Natural killer cell (primary cell): ENCODE measurements at regions not wholly inside any gene's neighbourhood (a gene's known extent, or its start where the extent isn't known, plus 50 kb on each side); places are given as distances from the start of the nearest gene placed in this dataset.

Source experiments
- ATAC-seq, 3 donors: fragments of 150-1000 bp in 2 of 3; fragments of 200-7000 bp in 1 of 3; cut with Tn5 transposase; 1 replicate in 1 of 3; 2 replicates in 2 of 3; pipeline ENCODE4 v1.10.0; 2021; ENCODE audit warnings: mild to moderate bottlenecking in 2 of 3, moderate library complexity in 2 of 3
- DNase-seq, 2 donors: peaks; one replicate each; pipeline versions ENCODE4 v3.0.0 to v3.0.0-alpha.2; 2013 to 2021; ENCODE audit warnings: mixed read lengths in 1 of 2
- H3K27ac ChIP-seq: one replicate; pipeline ENCODE4 v1.5.1; 2013; ENCODE audit warnings: mild to moderate bottlenecking, low read length
- H3K27me3 ChIP-seq: one replicate; pipeline ENCODE4 v1.6.1; 2013; ENCODE audit warnings: low read length; ENCODE audit not compliant: control insufficient read depth, insufficient read depth
- H3K36me3 ChIP-seq: one replicate; pipeline ENCODE4 v1.6.1; 2013; ENCODE audit warnings: low read length; ENCODE audit not compliant: control insufficient read depth, insufficient read depth
- H3K4me1 ChIP-seq: one replicate; pipeline ENCODE4 v1.6.1; 2013; ENCODE audit warnings: low read length; ENCODE audit not compliant: control insufficient read depth, insufficient read depth
- H3K4me3 ChIP-seq: one replicate; pipeline ENCODE4 v1.5.1; 2013; ENCODE audit warnings: low read length
- H3K9me3 ChIP-seq: one replicate; pipeline ENCODE4 v1.6.1; 2013; ENCODE audit warnings: low read length; ENCODE audit not compliant: control insufficient read depth, insufficient read depth
- H3K27ac Mint-ChIP-seq, 2 donors: one replicate each; pipeline ENCODE4 v1.8.0; 2022; ENCODE audit warnings: mild to moderate bottlenecking in 2 of 2, mixed read lengths in 2 of 2, moderate library complexity in 1 of 2
- H3K27me3 Mint-ChIP-seq, 2 donors: one replicate each; pipeline ENCODE4 v1.8.0; 2022; ENCODE audit warnings: low read depth in 2 of 2, mixed read lengths in 2 of 2
- H3K36me3 Mint-ChIP-seq: one replicate; pipeline ENCODE4 v1.8.0; 2022; ENCODE audit warnings: mixed read lengths
- H3K4me1 Mint-ChIP-seq, 2 donors: one replicate each; pipeline ENCODE4 v1.8.0; 2022; ENCODE audit warnings: mixed read lengths in 2 of 2
- H3K4me3 Mint-ChIP-seq: one replicate; pipeline ENCODE4 v1.8.0; 2022; ENCODE audit warnings: mild to moderate bottlenecking, moderate library complexity, mixed read lengths
- H3K9me3 Mint-ChIP-seq, 2 donors: one replicate each; pipeline ENCODE4 v1.8.0; 2022; ENCODE audit warnings: mixed read lengths in 2 of 2
- WGBS: methylation state at CpG from one replicate; pipeline ENCODE4 v1.1.7; 2013; ENCODE audit warnings: missing lambda C conversion rate; ENCODE audit not compliant: insufficient coverage; 5-methylcytosine and 5-hydroxymethylcytosine counted together
- intact Hi-C: fragments of 100-400 bp; cut with micrococcal nuclease; formaldehyde crosslinking; loops from one replicate; pipeline ENCODE4 v1.14.2; 2022
- TF ChIP-seq, protein P1 (sequence below): fragments of 200-600 bp; IDR thresholded peaks from one replicate; pipeline ENCODE4 v1.8.0; 2022; ENCODE audit warnings: antibody characterized with exemption

DNA sequence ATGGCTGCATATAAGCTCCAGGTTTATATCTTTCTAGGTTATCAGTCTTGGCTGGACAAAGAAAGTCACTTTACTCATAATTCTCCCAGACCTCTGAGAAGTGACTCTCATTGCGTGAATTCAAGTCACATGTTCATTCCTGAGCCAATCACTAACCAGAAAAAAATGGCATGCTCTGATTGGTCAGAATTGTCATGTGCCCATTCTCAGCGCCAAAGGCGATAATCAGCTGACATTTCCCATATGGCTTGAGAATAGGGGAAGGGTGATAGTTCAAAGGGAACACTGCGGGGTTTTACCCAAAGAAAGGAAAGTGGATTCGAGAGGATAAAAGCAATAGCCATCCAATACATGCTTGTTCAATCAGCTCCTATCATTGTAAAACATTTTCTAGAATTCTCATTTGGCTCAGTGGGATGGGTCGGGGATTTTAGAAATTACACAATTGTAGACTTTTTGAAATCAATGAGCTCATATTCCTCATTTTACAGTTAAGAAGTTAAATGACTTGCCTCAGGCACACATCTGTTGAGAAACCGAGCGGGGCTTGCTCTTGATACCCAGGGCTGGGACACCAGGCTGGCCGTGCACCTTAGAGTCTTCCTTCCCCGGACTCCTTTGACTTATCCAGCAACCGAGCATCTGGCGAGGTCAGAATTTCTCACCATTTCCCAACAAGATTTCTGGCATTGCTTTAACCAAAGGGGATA, 454.0 kb upstream of the TBX3 start:
- Mint-ChIP-seq H3K36me3 (no peaks in the 10 kb centered on the region), H3K27me3 (no peaks in the 10 kb centered on the region), H3K9me3 (no peaks in the 10 kb centered on the region), H3K4me1 (no peaks in the 10 kb centered on the region), H3K4me3 (no peak overlapping the region), H3K27ac (no peak overlapping the region)
- TF ChIP-seq, protein P1, sequence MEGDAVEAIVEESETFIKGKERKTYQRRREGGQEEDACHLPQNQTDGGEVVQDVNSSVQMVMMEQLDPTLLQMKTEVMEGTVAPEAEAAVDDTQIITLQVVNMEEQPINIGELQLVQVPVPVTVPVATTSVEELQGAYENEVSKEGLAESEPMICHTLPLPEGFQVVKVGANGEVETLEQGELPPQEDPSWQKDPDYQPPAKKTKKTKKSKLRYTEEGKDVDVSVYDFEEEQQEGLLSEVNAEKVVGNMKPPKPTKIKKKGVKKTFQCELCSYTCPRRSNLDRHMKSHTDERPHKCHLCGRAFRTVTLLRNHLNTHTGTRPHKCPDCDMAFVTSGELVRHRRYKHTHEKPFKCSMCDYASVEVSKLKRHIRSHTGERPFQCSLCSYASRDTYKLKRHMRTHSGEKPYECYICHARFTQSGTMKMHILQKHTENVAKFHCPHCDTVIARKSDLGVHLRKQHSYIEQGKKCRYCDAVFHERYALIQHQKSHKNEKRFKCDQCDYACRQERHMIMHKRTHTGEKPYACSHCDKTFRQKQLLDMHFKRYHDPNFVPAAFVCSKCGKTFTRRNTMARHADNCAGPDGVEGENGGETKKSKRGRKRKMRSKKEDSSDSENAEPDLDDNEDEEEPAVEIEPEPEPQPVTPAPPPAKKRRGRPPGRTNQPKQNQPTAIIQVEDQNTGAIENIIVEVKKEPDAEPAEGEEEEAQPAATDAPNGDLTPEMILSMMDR: no peak
- no peaks in the 10 kb centered on the region for H3K27me3 ChIP-seq
- no peak overlapping the region for H3K4me3 ChIP-seq
- no peaks in the 10 kb centered on the region for H3K4me1 ChIP-seq
- H3K36me3 ChIP-seq: no peaks in the 10 kb centered on the region
- intact Hi-C loops: no loop called here
- WGBS: 93% methylated on average over 11 of the region's 12 CpGs
- H3K9me3 ChIP-seq: peaks cover 4% of the 10 kb centered on the region
- no peak overlapping the region for H3K27ac ChIP-seq
- no peak for DNase-seq
- ATAC-seq: no peak

DNA sequence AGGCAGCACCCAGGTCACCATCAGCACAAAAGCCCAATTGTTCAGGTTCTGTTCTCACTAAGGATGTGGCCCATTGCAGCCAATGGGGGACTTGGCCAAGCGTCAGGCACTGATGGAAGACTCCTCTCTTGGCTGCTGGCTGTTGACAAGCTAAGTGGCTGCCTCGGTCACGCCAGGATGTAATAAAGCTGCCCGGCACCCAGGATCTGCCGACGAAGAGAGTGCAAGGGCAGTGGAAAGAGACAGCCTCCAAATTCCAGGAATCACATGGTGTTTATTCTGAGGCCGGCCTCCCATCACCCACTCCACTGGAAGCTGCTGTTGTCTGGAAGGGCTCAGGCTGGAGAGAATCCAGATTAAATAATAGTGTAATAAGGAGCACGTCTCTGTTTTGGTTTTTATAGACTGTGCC, 451.8 kb upstream of the TBX3 start:
- no peaks in the 10 kb centered on the region for H3K9me3 ChIP-seq
- TF ChIP-seq, protein P1: no peak

DNA sequence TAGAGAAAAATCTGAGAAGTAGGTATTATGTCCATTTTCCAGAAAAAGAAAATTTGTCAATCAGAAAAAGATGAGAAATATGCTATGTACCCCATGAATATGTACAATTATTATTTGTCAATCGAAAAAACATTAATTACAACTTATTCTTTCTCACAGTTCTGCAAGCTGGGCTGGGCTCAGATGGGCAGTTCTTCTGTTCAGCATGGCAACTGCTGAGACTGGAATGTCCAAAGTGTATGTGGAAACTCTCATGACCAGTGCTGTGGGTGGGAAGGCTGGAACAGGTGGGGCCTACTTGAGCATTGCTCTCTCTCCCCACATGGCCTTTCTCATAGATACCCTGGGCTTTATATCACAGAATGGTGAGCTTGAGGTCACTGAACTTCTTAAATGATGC, 450.3 kb upstream of the TBX3 start:
- Mint-ChIP-seq H3K4me1 (no peaks in the 10 kb centered on the region), H3K4me3 (no peak overlapping the region), H3K9me3 (peaks cover 0 to 3% of the 10 kb centered on the region in 2 donors), H3K36me3 (no peaks in the 10 kb centered on the region), H3K27me3 (no peaks in the 10 kb centered on the region), H3K27ac (no peak overlapping the region)
- Histone ChIP-seq H3K9me3 (no peaks in the 10 kb centered on the region), H3K27me3 (no peaks in the 10 kb centered on the region), H3K27ac (no peak overlapping the region), H3K4me3 (no peak overlapping the region), H3K4me1 (no peaks in the 10 kb centered on the region), H3K36me3 (no peaks in the 10 kb centered on the region)
- DNase-seq (no peak), ATAC-seq (no peak)
- TF ChIP-seq, protein P1: no peak
- WGBS: 60% methylated on average over 1 of the region's 1 CpG
- intact Hi-C loops: no loop called here

More for the DNA sequence above, 451.8 kb upstream of the TBX3 start:
- no peaks in the 10 kb centered on the region for H3K27me3 ChIP-seq
- no peaks in the 10 kb centered on the region for H3K4me1 Mint-ChIP-seq
- ATAC-seq: no peak
- no peaks in the 10 kb centered on the region for H3K36me3 Mint-ChIP-seq
- H3K27me3 Mint-ChIP-seq: no peaks in the 10 kb centered on the region
- no peak for DNase-seq
- 71% methylated on average over 8 of the region's 8 CpGs for WGBS
- no peak overlapping the region for H3K4me3 ChIP-seq
- no peaks in the 10 kb centered on the region for H3K4me1 ChIP-seq
- intact Hi-C loops: no loop called here
- H3K27ac ChIP-seq: no peak overlapping the region
- H3K36me3 ChIP-seq: no peaks in the 10 kb centered on the region
- no peak overlapping the region for H3K27ac Mint-ChIP-seq
- H3K4me3 Mint-ChIP-seq: no peak overlapping the region
- peaks cover 0 to 3% of the 10 kb centered on the region in 2 donors for H3K9me3 Mint-ChIP-seq

DNA sequence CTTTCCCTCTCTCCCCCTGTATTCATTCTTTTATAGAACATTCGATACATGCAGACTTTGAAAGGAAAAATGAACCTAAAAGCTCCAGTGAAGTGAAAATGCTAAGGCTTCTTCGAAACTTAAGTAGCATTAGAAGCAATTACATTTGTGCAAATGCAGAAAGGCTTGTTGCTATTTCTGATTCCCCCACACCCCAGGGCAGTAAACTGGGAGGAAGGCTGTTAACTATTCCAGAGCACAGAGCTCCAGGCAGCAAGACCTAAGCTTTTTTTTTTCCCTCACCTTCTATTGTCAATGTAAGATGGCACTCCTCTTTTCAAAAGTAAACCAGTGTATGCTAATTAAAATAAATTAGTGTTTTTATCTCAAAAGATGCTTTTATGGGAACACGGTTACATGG, 448.9 kb upstream of the TBX3 start:
- H3K9me3 Mint-ChIP-seq: peaks cover 0 to 6% of the 10 kb centered on the region in 2 donors
- no peak for DNase-seq
- no peak overlapping the region for H3K4me3 Mint-ChIP-seq
- no peaks in the 10 kb centered on the region for H3K27me3 Mint-ChIP-seq
- no peaks in the 10 kb centered on the region for H3K4me1 ChIP-seq
- H3K27ac Mint-ChIP-seq: no peak overlapping the region
- H3K36me3 Mint-ChIP-seq: no peaks in the 10 kb centered on the region
- H3K4me3 ChIP-seq: no peak overlapping the region
- 85% methylated on average over 2 of the region's 3 CpGs for WGBS
- TF ChIP-seq, protein P1: no peak
- H3K36me3 ChIP-seq: no peaks in the 10 kb centered on the region
- intact Hi-C loops: no loop called here
- no peaks in the 10 kb centered on the region for H3K27me3 ChIP-seq
- H3K9me3 ChIP-seq: no peaks in the 10 kb centered on the region
- H3K27ac ChIP-seq: no peak overlapping the region
- no peaks in the 10 kb centered on the region for H3K4me1 Mint-ChIP-seq
- ATAC-seq: no peak
